ENCODE measurements at regions not wholly inside any gene's neighbourhood (a gene's known extent, or its start where the extent isn't known, plus 50 kb on each side); places are given as distances from the start of the nearest gene placed in this dataset.
A peak's percentile ranks its signal among the peaks of the same experiment; 100 is the strongest.

DNA sequence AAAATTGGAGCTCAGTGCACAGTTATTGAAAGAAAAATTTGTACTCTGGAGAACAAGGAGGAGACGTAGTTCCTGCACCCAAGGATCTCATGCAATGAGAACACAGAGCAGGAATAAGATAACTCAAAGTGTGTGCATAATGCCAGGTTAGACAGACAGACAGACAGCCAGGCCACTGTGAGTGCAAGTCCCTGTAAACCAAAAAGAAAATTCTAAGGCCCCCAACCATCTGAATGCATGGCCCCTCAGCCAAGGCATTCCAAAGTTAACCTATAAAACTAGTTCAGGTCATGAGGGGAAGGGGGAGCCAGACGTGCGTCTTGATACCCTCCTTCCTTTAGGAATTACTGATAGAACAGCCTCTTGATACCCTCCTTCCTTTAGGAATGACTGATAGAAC lies 94.5 kb upstream of the ENPP6 start:
- Histone ChIP-seq H2BK15ac (ENCODE audit: low read length) (no peak overlapping the region), H2BK5ac (ENCODE audit: low read length) (no peak overlapping the region), H3K79me1 (ENCODE audit: low read depth, low read length) (no peaks in the 10 kb centered on the region), H3K27me3 (ENCODE audit: control insufficient read depth in 3 of 3, insufficient read depth in 3 of 3, low read depth in 1 of 3, low read length in 3 of 3) (peaks cover 0 to 6% (median 0%) of the 10 kb centered on the region in 3 experiments), H2BK120ac (ENCODE audit: low read depth, low read length) (no peak overlapping the region), H3K4me1 (ENCODE audit: control insufficient read depth in 2 of 2, insufficient read depth in 1 of 2, low read depth in 1 of 2, low read length in 2 of 2) (peaks cover 4% of the 10 kb centered on the region in 2 donors), H3K4me2 (ENCODE audit: insufficient read depth, low read length, poor library complexity, severe bottlenecking) (no peak overlapping the region), H2AK5ac (ENCODE audit: low read depth, low read length) (no peak overlapping the region), H4K91ac (ENCODE audit: low read depth, low read length, poor library complexity) (no peak overlapping the region), H3K23ac (ENCODE audit: low read depth, low read length, poor library complexity) (no peak overlapping the region), H3K27ac (replicated peaks; ENCODE audit: low read length) (no peak overlapping the region), H2AFZ (ENCODE audit: low read length) (no peak overlapping the region), H3K4ac (ENCODE audit: low read length) (no peak overlapping the region), H3K9ac (ENCODE audit: low read depth, low read length, poor library complexity) (no peak overlapping the region), H3K18ac (ENCODE audit: low read length) (no peak overlapping the region), H3K36me3 (replicated peaks in 1 of 2; ENCODE audit: control insufficient read depth in 2 of 2, insufficient read depth in 2 of 2, low read length in 2 of 2) (no peaks in the 10 kb centered on the region), H3K9me3 (replicated peaks in 1 of 2; ENCODE audit: control insufficient read depth in 2 of 2, insufficient read depth in 1 of 2, low read depth in 1 of 2, low read length in 2 of 2) (no peaks in the 10 kb centered on the region), H3K4me3 (ENCODE audit: low read length in 2 of 2) (no peak overlapping the region), H3K14ac (ENCODE audit: low read length) (no peak overlapping the region), H4K8ac (ENCODE audit: low read depth, low read length) (no peak overlapping the region), H2BK12ac (ENCODE audit: low read length) (no peak overlapping the region)
- WGBS, 2 donors (ENCODE audit: extremely low coverage in 2 of 2, insufficient read length in 2 of 2, insufficient replicate concordance in 1 of 2) = no CpG with 5 or more reads among the region's 3 CpGs
- DNase-seq (ENCODE audit: low spot score) = no peak

DNA sequence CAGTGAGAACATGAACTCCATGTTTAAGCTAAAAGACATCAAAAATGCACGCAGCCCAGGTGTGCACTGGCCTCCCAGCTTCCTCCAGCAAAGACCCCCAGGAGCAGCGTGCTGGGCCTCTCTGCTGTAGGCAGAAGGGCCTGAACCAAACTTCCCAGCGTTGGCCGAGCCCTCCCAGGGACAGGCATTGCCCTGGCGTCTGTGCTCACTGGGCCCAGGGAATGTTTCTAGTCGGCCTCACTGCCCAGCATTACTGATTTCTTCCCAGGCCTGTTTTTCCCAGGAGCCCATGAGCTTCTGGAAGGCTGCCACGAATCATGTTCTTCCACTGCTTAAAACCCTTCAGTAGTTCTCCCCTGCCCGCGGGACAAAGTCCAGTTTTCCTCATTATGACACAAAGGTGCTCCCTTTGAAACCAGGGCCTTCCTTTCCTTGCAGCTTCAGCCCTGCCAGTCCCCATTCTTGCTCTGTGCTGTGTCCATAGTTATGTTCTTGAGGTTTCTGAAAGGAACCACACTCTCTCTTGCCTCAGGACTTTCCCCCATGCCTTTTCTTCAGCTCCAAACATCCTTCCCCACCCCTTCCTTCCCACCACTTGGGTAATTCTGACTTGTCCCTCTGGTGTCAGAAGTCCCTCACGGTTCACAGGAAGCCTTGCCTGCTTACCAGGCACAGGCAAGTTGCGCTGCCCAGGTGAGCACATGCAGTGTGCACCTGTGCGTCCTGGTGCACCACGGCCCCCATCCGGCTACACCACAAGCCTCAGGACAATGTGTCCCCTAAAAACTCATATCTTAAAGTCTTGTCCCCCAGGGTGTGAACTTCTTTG lies 93.4 kb upstream of the ENPP6 start:
- Histone ChIP-seq H3K27me3 (ENCODE audit: control insufficient read depth in 3 of 3, insufficient read depth in 3 of 3, low read depth in 1 of 3, low read length in 3 of 3) (peaks cover 0 to 6% (median 0%) of the 10 kb centered on the region in 3 experiments), H3K4me3 (ENCODE audit: low read length in 2 of 2) (no peak overlapping the region), H2BK15ac (ENCODE audit: low read length) (no peak overlapping the region), H2BK120ac (ENCODE audit: low read depth, low read length) (no peak overlapping the region), H3K18ac (ENCODE audit: low read length) (no peak overlapping the region), H4K8ac (ENCODE audit: low read depth, low read length) (no peak overlapping the region), H3K27ac (replicated peaks; ENCODE audit: low read length) (no peak overlapping the region), H2BK5ac (ENCODE audit: low read length) (no peak overlapping the region), H3K4ac (ENCODE audit: low read length) (no peak overlapping the region), H3K4me2 (ENCODE audit: insufficient read depth, low read length, poor library complexity, severe bottlenecking) (no peak overlapping the region), H3K14ac (ENCODE audit: low read length) (no peak overlapping the region), H3K9me3 (replicated peaks in 1 of 2; ENCODE audit: control insufficient read depth in 2 of 2, insufficient read depth in 1 of 2, low read depth in 1 of 2, low read length in 2 of 2) (no peaks in the 10 kb centered on the region), H2AK5ac (ENCODE audit: low read depth, low read length) (no peak overlapping the region), H2AFZ (ENCODE audit: low read length) (peak overlapping the region; percentile 26), H4K91ac (ENCODE audit: low read depth, low read length, poor library complexity) (no peak overlapping the region), H2BK12ac (ENCODE audit: low read length) (no peak overlapping the region), H3K4me1 (ENCODE audit: control insufficient read depth in 2 of 2, insufficient read depth in 1 of 2, low read depth in 1 of 2, low read length in 2 of 2) (peaks cover 4% of the 10 kb centered on the region in 2 donors), H3K23ac (ENCODE audit: low read depth, low read length, poor library complexity) (no peak overlapping the region), H3K36me3 (replicated peaks in 1 of 2; ENCODE audit: control insufficient read depth in 2 of 2, insufficient read depth in 2 of 2, low read length in 2 of 2) (no peaks in the 10 kb centered on the region), H3K79me1 (ENCODE audit: low read depth, low read length) (no peaks in the 10 kb centered on the region), H3K9ac (ENCODE audit: low read depth, low read length, poor library complexity) (peak overlapping the region; percentile 66)
- WGBS, 2 donors (ENCODE audit: extremely low coverage in 2 of 2, insufficient read length in 2 of 2, insufficient replicate concordance in 1 of 2) = no CpG with 5 or more reads among the region's 14 CpGs
- no peak for DNase-seq (ENCODE audit: low spot score)

DNA sequence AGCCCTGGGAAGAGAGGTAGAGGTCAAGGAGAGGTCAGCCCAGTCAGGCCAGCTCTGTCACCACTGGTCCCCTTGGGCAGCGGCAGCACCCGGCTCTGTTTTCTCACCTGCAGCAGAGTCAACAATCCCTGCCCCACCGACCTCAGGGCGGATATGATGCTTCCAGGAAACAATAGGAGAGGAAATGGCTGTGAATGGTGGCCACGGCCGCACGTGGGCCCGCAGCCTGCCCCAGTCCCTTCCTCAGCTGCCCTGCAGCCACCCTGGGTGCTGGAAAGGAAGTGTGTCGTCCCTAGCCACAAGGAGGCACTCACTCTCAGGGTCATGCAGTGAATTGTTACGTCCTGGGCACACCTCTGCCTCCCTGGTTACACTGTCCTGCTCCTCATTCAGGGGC lies 92.5 kb upstream of the ENPP6 start:
- Histone ChIP-seq H3K18ac (ENCODE audit: low read length) (peak overlapping the region; percentile 11), H3K36me3 (replicated peaks in 1 of 2; ENCODE audit: control insufficient read depth in 2 of 2, insufficient read depth in 2 of 2, low read length in 2 of 2) (no peaks in the 10 kb centered on the region), H3K4me1 (ENCODE audit: control insufficient read depth in 2 of 2, insufficient read depth in 1 of 2, low read depth in 1 of 2, low read length in 2 of 2) (peaks cover 4% of the 10 kb centered on the region in 2 donors), H3K27ac (replicated peaks; ENCODE audit: low read length) (no peak overlapping the region), H3K27me3 (ENCODE audit: control insufficient read depth in 3 of 3, insufficient read depth in 3 of 3, low read depth in 1 of 3, low read length in 3 of 3) (peaks cover 0 to 3% (median 0%) of the 10 kb centered on the region in 3 experiments), H3K9me3 (replicated peaks in 1 of 2; ENCODE audit: control insufficient read depth in 2 of 2, insufficient read depth in 1 of 2, low read depth in 1 of 2, low read length in 2 of 2) (no peaks in the 10 kb centered on the region), H4K91ac (ENCODE audit: low read depth, low read length, poor library complexity) (no peak overlapping the region), H2BK5ac (ENCODE audit: low read length) (peak overlapping the region; percentile 70), H3K4ac (ENCODE audit: low read length) (no peak overlapping the region), H3K9ac (ENCODE audit: low read depth, low read length, poor library complexity) (no peak overlapping the region), H2BK15ac (ENCODE audit: low read length) (no peak overlapping the region), H3K4me3 (ENCODE audit: low read length in 2 of 2) (no peak overlapping the region), H3K79me1 (ENCODE audit: low read depth, low read length) (no peaks in the 10 kb centered on the region), H2AK5ac (ENCODE audit: low read depth, low read length) (no peak overlapping the region), H3K23ac (ENCODE audit: low read depth, low read length, poor library complexity) (peak overlapping the region; percentile 75), H3K4me2 (ENCODE audit: insufficient read depth, low read length, poor library complexity, severe bottlenecking) (no peak overlapping the region), H2AFZ (ENCODE audit: low read length) (no peak overlapping the region), H4K8ac (ENCODE audit: low read depth, low read length) (no peak overlapping the region), H3K14ac (ENCODE audit: low read length) (peak overlapping the region; percentile 17), H2BK120ac (ENCODE audit: low read depth, low read length) (no peak overlapping the region), H2BK12ac (ENCODE audit: low read length) (no peak overlapping the region)
- no CpG with 5 or more reads among the region's 10 CpGs for WGBS, 2 donors (ENCODE audit: extremely low coverage in 2 of 2, insufficient read length in 2 of 2, insufficient replicate concordance in 1 of 2)
- no peak for DNase-seq (ENCODE audit: low spot score)

DNA sequence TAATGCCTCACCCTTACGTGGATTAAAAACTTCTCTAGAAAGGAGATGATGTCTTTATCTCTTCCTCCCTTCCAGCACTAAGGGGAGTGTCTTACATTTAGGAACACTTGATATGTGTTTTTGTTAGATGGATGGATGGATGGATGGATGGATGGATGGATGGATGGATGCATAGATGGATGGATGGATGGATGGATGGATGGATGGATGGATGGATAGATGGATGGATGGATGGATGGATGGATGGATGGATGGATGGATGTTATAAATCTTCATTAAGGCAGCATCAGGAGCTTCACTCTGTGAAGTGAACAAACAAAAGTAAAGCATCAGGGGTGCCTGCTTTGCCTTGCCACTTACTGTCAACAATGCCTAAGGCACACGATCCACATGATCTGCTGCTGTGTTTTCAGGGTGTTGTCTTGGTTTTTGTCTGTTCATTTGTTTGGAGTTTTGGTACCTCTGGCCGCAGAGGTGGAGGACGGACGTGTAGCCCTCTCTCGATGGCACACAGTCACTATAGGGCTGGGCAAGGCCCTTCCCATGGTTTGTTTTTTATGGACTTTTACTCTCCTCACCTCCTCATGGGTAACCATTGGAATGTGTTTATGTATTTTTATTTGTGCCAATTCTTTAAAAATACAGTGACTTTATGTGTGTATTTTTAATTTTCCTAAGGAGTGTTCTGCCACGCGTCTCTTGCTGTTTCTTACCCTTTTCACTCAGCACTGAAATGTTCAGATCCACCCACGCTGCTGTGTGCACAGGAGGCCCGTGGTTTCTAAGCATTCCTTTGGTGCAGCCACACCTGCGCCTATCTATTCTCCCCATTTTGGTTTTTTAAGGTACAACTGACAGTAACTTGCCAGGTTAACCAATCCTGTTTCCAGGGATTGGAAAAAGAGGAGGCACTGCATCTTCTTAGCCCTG lies 91.8 kb upstream of the ENPP6 start:
- WGBS, 2 donors (ENCODE audit: extremely low coverage in 2 of 2, insufficient read length in 2 of 2, insufficient replicate concordance in 1 of 2) = no CpG with 5 or more reads among the region's 11 CpGs
- Histone ChIP-seq H3K4ac (ENCODE audit: low read length) (no peak overlapping the region), H3K4me3 (ENCODE audit: low read length in 2 of 2) (no peak overlapping the region), H3K27me3 (ENCODE audit: control insufficient read depth in 3 of 3, insufficient read depth in 3 of 3, low read depth in 1 of 3, low read length in 3 of 3) (peaks cover 0 to 3% (median 0%) of the 10 kb centered on the region in 3 experiments), H4K91ac (ENCODE audit: low read depth, low read length, poor library complexity) (no peak overlapping the region), H3K9me3 (replicated peaks in 1 of 2; ENCODE audit: control insufficient read depth in 2 of 2, insufficient read depth in 1 of 2, low read depth in 1 of 2, low read length in 2 of 2) (no peaks in the 10 kb centered on the region), H2BK12ac (ENCODE audit: low read length) (no peak overlapping the region), H2BK5ac (ENCODE audit: low read length) (peak overlapping the region; percentile 70), H3K4me1 (ENCODE audit: control insufficient read depth in 2 of 2, insufficient read depth in 1 of 2, low read depth in 1 of 2, low read length in 2 of 2) (peaks cover 4% of the 10 kb centered on the region in 2 donors), H2BK120ac (ENCODE audit: low read depth, low read length) (no peak overlapping the region), H3K79me1 (ENCODE audit: low read depth, low read length) (no peaks in the 10 kb centered on the region), H3K4me2 (ENCODE audit: insufficient read depth, low read length, poor library complexity, severe bottlenecking) (no peak overlapping the region), H3K18ac (ENCODE audit: low read length) (no peak overlapping the region), H3K27ac (replicated peaks; ENCODE audit: low read length) (no peak overlapping the region), H3K14ac (ENCODE audit: low read length) (peak overlapping the region; percentile 17), H2AFZ (ENCODE audit: low read length) (no peak overlapping the region), H2BK15ac (ENCODE audit: low read length) (no peak overlapping the region), H4K8ac (ENCODE audit: low read depth, low read length) (no peak overlapping the region), H3K36me3 (replicated peaks in 1 of 2; ENCODE audit: control insufficient read depth in 2 of 2, insufficient read depth in 2 of 2, low read length in 2 of 2) (no peaks in the 10 kb centered on the region), H2AK5ac (ENCODE audit: low read depth, low read length) (no peak overlapping the region), H3K9ac (ENCODE audit: low read depth, low read length, poor library complexity) (no peak overlapping the region), H3K23ac (ENCODE audit: low read depth, low read length, poor library complexity) (no peak overlapping the region)
- no peak for DNase-seq (ENCODE audit: low spot score)
